CMK (cell line): ENCODE measurements at regions not wholly inside any gene's neighbourhood (a gene's known extent, or its start where the extent isn't known, plus 50 kb on each side); places are given as distances from the start of the nearest gene placed in this dataset.
"Not testable (repeated sequence)": the region's sequence is repeated elsewhere in the genome, so short reads cannot be mapped to it uniquely, and the experiment has no call there.

Source experiments
- DNase-seq: peaks from one replicate; pipeline ENCODE4 v3.0.0-alpha.2; 2010; ENCODE audit warnings: low read depth

- no peak for DNase-seq
These were observed 164.4 kb downstream of the CXXC4 start for GRCh38 chr4:104330125-104330905.

- DNase-seq: not testable (repeated sequence)
These were observed 167.6 kb downstream of the CXXC4 start for GRCh38 chr4:104326991-104327694.

- DNase-seq: no peak
These were observed 192.0 kb downstream of the CXXC4 start for GRCh38 chr4:104302731-104303130.

- no peak for DNase-seq
These were observed 199.9 kb downstream of the CXXC4 start for GRCh38 chr4:104294811-104295210.

- DNase-seq: no peak
These were observed 207.8 kb downstream of the CXXC4 start for GRCh38 chr4:104286867-104287266.

GRCh38 chr4:104283303-104283702, 211.4 kb downstream of the CXXC4 start:
- no peak for DNase-seq

- DNase-seq: no peak
These were observed 214.9 kb downstream of the CXXC4 start for GRCh38 chr4:104279744-104280143.

- DNase-seq: no peak
These were observed 221.7 kb downstream of the CXXC4 start for GRCh38 chr4:104272966-104273365.

- DNase-seq: not testable (repeated sequence)
These were observed 225.1 kb downstream of the CXXC4 start for GRCh38 chr4:104269603-104270002.

- DNase-seq: no peak
These were observed 231.6 kb downstream of the CXXC4 start for GRCh38 chr4:104263100-104263499.

GRCh38 chr4:104262678-104263077, 232.0 kb downstream of the CXXC4 start:
- DNase-seq: no peak

- no peak for DNase-seq
These were observed 246.0 kb downstream of the CXXC4 start for GRCh38 chr4:104248726-104249125.

GRCh38 chr4:104235967-104236366, 258.7 kb downstream of the CXXC4 start:
- no peak for DNase-seq

- no peak for DNase-seq
These were observed 277.2 kb downstream of the CXXC4 start for GRCh38 chr4:104217526-104217925.

GRCh38 chr4:104211657-104212056, 283.0 kb downstream of the CXXC4 start:
- DNase-seq: no peak

GRCh38 chr4:104210420-104210819, 284.3 kb downstream of the CXXC4 start:
- no peak for DNase-seq

GRCh38 chr4:104206784-104207183, 287.9 kb downstream of the CXXC4 start:
- no peak for DNase-seq

GRCh38 chr4:104205116-104205515, 289.6 kb downstream of the CXXC4 start:
- no peak for DNase-seq

- DNase-seq: no peak
These were observed 306.4 kb downstream of the CXXC4 start for GRCh38 chr4:104188301-104188700.

- DNase-seq: no peak
These were observed 325.3 kb downstream of the CXXC4 start for GRCh38 chr4:104169437-104169836.

GRCh38 chr4:104166749-104167148, 327.9 kb downstream of the CXXC4 start:
- no peak for DNase-seq

GRCh38 chr4:104163820-104164219, 330.9 kb downstream of the CXXC4 start:
- no peak for DNase-seq

GRCh38 chr4:104146048-104146447, 348.6 kb downstream of the CXXC4 start:
- DNase-seq: no peak

GRCh38 chr4:104138116-104138515, 356.6 kb downstream of the CXXC4 start:
- DNase-seq: no peak
